SK-N-DZ (cell line): ENCODE measurements at regions not wholly inside any gene's neighbourhood (a gene's known extent, or its start where the extent isn't known, plus 50 kb on each side); places are given as distances from the start of the nearest gene placed in this dataset.
"Not testable (repeated sequence)": the region's sequence is repeated elsewhere in the genome, so short reads cannot be mapped to it uniquely, and the experiment has no call there.

Source experiments
- DNase-seq: peaks from one replicate; pipeline ENCODE4 v3.0.0-alpha.2; 2015; ENCODE audit warnings: low spot score

DNA sequence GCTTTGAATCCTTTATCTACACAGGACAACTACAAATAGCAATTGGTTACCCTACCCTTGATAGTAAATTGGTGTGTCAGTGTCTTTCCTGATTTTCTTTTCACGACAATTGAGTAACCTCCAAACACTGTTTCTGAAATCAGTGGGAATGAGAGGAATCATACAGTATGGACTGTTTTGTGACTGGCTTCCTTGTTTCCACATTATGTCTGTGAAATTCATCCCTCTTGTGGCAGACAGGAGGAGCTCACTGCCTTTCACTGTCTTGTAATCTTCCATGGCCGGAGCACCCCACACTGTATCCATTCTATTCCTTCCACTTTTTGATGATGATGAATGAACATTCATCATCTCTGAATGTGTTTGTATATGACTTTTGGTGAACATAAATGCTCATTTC lies 164.0 kb upstream of the PZP start:
- DNase-seq, result no peak

DNA sequence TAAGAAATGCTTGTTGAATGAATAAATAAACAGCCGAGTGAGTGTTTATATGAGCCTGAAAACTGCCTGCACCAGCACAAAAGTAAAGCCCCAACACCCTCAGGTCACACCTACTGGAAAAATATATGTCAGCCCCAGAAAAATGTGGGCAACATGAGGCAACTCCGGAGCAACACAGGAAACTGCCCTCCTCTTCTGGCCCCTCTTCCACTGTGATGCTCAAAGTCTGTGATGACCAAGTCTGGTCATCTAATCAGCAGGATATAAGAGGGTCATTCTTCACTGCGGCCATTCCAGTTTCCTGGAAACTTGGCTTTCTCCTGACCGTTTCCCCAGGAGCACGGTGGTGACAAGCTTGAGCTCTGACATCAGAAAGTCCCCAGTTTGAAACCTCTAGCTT lies 159.6 kb upstream of the PZP start:
- DNase-seq, result no peak

DNA sequence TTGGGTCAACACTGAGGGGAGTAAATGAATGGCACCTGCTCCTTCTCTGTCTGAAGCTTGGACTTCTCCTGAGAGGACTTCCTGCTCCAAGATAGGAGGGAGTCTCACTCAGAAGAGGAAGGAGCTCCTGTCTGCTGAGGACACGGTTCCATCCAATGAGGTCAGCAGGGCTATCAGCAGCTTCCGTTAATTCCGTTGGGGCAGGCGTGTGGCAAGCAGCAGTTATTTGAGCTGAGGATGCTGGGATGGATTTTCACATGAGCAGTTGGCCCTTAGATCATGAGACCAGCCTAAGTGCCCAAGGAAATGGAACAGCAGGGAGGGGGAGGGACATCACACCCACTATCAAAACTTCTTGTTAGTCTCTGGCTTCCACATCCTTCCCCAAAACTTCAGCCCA lies 159.0 kb upstream of the PZP start:
- no peak for DNase-seq

DNA sequence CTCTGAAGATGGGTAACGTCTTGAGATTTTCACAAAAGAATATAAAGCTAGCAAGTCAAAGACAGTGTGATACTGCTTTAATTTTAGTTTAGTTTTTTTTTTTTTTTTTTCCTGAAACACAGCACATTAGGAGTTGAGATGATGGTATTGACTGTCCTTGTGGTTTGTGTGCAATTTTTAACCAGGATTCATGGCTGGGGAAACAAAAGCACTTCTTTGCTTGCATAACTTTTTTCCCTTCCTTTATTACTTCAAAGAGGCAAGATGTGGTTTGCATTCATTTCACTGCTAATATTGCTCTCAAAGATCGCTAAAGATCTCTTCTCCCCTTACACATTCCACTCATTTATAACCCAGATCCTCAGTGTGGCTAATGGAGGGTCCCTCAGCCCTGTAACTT lies 157.1 kb upstream of the PZP start:
- DNase-seq, result no peak

DNA sequence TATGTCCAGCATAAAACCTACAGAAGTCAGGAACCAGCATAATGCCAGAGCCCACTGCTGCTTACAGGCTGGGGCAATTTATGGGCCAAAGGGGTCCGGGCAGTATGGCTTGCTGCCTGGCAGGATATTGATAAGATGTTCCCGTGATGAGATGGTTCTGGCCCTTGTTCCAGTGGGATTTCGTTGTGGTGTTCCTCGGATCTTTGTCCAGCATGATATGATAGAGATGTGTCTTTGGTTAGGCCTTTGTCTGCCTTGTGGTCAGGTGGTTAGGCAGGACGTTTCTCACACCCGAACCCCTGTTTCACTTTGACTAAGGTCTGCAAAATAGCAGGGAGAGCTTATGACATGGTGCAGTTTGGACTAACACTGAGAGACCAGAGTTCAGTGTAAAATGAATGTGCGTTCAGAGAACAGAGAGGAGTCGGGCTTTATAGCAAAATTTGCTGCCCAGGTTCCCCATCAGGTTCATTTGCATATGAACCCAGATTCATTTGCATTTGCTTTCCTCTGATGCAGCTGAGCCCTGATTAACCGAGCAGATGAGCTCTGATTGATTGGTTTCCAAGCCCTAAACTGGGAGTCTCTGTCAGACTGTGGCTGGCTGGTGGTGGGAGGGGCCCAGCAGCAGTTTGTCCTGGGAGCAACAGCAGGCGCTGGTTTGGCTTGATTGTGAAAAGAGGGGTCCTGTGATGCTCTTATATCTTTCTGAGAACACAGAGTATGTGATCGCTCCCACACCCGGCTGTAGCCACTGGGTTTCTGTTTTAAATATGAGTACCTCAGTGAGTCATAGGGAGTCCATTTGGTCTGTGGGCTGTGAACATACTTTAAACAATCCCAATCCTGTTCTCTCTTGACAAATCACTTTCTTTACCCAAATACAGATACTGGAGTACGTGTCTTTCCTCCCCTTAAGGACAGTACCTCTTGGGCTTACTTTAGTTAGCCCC lies 156.3 kb upstream of the PZP start:
- DNase-seq, result no peak

DNA sequence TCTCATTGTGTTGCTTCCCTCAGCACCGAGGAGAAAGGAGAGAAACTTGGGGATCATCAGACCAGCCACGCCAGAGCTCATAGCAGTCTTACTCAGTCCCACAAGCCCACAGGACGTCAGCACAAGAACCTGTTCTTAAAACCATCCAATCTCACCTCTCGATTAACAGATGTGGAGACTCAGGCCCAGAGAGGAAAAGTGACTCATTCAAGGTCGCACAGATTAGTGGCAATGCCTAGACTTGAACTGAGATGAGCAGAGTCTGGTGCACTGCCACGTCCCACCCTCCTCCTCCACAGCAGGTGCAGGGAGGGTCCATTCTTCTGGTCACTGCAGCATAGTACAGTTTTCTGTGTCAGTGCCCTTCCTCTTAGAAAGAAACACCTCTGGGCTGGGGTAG lies 154.9 kb upstream of the PZP start:
- DNase-seq, result no peak

DNA sequence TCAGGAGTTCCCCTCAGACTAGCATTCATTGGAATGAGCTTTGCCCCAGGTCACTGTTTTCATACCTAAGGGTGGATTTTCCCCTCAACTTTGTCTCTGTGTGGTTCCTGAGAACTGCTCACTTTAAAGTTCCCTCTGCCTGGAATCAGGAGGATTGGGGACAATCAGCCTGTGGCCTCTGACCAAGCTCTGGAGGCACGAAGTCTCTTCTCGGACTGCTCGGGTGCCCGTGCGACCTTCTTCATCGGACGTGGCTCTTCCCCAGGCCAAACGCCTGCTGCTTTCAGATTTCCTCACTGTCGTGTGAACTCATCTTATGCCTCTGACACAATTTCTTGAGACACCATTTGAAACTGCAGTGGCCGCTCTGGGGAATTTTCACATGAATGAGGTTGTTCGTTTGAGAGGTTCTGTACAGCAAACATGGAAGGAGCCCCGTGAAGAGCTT lies 153.7 kb upstream of the PZP start:
- DNase-seq, result no peak

DNA sequence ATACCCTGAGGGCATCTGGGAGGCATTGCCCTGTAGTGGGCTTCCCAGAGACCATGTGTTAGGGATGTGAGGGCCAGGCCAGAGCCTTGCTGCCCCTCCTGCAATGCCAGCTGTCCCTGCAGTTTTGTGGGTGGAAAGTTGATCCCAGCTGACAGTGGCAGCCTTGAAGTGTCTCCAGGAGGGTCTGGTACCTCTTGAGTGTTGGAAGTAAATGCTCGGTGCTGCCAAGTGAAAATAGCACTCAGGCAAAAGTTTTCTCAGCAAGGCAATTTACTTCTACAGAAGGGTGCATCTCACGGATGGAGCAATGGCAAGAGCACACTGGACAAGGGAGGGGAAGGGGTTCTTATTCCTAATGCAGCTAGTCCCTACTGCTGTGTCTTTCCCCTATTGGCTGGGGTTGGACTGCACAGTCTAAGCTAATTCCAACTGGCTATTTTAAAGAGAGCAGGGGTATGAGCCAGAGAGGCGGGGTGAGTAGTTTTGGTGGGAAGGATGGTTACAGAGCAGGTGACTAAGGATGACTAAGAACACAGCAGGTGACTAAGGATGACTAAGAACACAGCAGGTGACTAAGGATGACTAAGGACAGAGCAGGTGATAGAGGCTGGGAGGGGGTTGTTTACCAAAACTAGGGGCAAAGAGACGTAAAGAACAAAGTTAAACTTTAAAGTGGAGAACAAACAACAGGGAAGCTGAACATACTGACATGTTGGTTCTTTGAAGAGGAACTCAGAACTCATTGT lies 146.0 kb upstream of the PZP start:
- DNase-seq, result not testable (repeated sequence)

DNA sequence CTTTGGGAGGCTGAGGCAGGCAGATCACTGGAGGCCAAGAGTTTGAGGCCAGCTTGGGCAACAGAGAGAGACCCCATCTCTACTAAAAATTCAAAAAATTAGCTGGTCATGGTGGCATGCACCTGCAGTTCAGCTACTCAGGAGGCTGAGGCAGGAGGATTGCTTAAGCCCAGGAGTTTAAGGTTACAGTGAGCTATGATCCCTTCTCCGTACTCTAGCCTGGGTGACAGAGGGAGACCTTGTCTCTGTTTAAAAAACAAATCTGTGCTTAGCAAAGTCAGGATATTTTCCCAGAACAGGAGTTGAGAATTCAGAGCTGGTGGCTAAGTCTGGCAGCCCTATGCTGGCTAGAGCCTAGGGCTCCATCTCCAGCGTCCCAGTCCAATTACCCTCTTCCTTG lies 142.9 kb upstream of the PZP start:
- no peak for DNase-seq

DNA sequence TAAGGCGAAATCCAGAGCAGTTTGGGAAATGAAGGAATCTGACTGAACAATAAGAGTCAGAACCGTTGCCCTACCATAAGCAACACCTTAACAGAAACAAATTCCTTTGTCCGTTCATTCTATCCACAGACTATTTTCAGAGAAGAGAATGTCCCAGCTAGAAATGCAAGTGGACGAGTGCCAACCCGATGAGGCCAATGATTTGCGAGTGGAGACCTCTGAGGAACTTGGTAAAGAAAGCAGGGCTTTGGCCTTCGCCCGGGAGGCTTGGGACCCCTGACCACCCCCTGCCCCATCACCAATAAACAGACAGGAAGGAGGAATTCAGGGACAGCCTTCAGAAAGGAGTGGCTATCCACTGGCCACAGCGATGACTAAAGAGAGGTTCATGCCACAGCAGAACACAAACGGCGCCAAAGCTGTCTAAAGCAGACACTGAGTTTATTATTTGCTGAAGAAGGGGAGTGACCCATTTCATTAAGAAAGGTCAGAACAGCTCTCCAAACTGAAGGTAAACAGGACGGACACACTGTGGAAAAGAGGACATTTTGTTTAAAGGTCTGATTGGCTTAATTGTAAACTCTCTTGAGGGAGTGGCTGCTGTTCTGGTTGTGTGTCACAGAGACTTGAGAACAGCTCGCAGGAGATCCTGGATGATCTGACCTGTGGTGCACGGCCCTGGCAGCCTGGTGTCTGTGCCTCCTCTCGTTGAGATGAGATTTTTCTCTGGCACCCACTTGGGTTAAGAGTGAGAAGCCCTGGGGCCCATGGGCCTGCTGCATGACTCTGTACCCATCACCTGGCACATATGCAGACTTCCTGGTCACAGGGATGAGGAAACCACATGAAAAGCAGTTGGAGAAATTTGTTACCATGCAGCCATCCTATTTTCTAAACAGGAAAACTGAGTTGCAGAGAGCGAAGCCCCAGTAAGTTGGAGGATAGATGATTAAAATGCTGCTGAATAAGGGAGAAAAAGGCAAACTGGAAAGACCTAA lies 142.0 kb upstream of the PZP start:
- DNase-seq, result no peak

DNA sequence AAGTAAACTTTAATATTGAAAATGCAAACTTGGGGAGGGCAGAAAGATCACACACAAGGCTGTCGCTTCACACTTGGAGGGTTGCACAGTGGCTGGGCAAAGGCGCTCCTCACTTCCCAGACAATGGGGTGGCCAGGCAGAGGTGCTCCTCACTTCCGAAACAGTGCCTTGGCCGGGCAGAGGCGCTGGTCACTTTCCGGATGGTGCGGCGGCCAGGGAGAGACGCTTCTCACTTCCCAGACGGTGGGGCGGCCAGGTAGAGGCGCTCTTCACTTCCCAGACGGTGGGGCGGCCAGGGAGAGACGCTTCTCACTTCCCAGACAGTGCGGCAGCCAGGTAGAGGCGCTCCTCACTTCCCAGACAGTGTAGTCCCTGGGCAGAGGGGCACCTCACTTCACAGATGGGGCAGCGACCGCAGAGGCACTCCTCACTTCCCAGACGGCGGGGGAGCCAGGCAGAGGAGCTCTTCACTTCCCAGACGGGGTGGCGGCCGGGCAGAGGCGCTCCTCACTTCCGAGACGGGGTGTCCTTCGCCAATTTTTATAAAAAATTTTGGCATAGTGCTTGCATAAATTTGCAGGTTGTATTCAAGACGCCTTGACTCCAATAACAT lies 140.8 kb upstream of the PZP start:
- no peak for DNase-seq

DNA sequence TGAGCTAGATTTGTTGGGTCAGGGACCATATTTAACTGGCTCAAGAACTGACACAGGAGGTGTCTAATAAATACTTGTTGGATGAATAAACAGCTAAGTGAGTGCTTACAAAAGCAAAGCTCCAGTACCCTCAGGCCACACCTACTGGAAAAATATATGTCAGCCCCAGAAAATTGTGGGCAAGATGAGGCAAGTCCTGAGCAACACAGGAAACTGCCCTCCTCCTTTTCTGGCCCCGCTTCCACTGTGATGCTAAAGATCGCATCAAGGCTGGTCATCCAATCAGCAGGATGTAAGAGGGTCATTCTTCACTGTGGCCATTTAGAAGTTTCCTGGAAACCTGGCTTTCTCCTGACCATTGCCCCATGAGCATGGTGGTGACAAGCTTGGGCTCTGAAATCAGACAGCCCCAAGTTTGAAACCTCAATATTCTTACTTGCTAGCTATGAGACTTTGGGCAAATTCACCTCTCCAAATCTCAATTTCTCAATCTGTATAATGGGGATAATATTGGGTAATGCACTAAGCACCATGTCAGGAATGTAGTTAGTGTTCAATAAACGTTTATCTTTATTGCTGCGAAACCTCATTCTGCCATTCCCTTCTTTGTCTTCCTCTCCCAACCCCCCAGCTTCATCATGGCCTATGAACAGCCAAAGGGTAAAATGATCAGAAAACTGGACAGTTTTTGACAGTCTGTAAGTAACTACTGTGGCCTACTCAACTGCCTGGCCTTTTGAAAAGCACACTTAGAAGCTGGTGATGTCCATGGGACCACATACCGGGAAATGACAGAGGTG lies 139.3 kb upstream of the PZP start:
- no peak for DNase-seq

DNA sequence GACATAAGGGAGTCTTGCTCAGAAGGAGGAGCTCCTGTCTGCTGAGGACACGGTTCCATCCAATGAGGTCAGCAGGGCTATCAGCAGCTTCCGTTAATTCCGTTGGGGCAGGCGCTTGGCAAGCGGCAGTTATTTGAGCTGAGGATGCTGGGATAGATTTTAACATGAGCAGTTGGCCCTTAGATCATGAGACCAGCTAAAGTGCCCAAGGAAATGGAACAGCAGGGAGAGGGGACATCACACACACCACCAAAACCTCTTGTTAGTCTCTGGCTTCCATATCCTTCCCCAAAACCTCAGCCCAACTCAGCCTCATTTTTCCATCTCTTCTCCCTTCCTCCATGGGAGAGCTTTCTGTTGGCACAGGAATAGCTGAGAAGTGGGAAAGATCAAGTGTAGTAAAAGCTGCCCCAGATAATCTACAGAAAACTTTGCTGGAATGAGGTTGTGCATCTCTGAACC lies 138.7 kb upstream of the PZP start:
- no peak for DNase-seq

DNA sequence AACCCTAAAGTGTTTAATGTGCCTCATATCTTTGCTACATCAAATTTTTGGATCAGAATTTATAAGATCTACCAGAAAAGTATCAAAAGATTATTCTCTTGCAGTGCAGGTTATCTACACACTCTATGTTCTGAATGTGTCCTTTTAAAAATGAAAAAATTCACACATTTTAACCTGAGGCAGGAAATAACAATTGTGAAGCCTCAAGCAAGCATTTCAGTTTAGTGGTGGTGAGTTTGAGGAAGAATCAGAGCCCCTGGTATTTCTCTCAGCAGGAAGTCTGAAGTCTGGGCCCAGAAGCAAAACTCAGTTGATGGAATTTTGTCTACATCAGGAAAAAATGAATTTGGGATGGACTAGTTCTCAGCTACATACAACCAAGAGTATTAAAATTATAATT lies 137.0 kb upstream of the PZP start:
- no peak for DNase-seq

DNA sequence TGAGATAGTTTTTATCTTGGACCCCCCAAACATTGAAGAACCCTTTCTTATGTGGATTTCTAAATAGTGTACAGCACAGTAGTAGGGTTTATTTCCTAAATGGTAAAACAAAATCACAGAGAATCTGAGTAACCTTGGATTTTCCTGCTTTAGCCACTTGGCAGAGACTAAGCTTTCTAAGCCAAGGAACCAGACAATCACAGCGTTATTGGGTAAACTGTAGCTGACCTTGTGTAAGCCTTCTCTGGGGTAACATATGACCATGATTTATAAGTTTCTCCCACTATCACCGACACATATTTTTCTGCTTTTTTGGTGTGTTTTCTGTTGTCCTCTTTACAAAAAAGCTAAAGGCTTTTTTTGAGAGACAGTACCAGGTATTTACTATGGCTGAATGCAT lies 136.3 kb upstream of the PZP start:
- no peak for DNase-seq

DNA sequence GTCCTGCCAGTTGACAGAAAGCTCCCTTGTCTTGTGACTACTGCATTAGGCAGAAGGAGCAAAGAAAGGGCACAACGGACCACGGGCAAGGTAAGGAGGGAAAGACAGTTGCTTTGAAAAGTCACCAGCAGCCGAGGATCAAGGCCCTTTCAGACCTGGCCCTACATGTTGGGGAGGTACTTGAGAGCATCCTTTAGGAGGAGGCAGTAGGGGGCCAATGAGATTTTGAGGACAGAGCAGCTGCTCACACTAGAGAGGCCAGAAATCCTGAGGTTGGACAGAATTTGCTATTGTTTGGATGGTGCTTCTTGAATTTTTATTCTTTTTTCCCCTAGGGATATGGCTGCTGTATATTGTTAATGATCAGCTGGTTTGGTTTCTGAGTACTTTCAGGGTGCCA lies 135.5 kb upstream of the PZP start:
- no peak for DNase-seq

DNA sequence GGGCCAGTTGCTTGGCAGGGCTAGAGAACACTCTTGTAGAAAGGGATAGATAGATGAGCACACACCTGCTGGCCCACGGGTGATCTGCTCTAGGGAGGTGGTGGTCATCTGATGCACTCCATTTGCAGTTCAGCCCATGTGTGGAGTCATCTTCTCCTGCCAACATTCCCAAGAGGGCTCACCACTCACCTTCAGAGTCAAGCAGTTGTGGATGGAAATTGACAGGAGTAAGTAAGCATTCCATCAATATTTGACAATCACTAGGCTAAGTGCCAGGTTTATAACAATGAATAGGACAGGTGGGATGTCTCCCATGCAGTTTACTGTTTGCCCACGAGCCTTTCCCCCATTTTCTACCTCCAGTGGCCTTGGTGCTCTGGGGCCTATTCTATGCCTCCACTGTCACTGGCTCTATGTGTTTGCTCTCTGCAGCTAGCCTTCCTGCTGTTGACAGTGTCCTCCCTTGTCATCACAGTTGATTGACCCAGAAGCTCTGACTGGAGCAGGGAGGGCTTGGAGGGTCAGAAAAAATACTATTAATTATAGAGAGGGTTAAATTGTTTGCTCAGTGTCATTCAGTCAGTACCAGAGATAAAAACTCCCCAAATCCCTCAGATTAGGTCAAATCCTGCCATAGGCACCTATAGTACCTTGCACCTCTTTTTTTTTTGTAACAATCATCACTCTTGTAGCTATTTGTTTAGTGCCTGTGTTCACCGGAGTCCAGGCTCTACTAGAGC lies 134.6 kb upstream of the PZP start:
- no peak for DNase-seq

DNA sequence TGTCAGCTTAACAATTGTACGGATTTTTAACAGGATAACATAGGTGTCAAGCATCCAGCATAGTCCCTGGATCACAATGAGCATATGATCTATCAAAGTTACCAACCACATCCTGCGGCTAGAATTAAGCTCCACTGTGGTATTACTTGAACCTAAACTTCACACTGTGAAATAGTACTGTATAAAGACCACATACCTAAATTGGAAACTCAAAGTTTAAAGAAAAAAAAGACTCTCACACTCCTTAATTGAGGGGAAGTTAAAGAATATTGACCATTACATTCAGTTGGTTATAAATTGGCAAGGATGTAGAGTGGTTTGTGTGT lies 133.0 kb upstream of the PZP start:
- no peak for DNase-seq

DNA sequence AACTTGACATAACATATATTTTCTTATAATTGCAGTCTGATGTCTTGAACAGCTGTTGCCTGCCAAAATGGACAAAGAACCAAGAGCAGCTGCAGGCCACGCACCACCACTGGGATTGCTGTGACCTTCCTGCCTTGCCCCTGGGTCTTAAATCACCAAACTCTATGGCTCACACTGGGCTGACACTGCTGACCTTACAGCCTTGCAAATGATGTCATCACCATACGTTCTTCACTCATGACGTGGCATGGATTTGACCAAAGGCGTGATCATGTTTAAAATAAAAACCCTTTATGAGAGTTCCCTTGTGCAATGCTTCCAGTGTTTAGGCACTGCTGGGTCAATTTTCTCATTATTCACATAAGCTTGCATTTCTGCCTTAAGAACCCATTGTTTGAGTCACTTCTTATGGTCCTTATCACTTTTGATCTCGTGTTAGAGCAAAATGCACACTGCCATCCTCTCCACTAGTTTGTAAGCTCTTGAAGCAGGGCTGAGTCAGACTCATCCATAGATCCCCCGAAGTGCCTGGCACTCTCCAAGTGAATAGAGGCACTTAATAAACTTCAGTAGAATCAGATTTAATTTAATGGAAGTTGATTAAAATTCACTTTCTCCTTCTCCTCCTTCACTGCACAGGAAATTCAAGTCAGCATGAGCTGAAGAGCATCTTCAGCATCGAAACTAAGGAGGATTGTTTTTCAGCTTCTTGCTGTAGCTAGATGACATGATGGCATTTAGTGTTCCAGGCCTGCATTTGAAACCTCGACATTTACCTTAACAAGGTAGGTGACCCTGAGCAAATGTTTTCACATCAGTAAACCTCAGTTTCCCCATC lies 132.4 kb upstream of the PZP start:
- DNase-seq, result no peak
